PC-9 (cell line): ENCODE measurements at regions not wholly inside any gene's neighbourhood (a gene's known extent, or its start where the extent isn't known, plus 50 kb on each side); places are given as distances from the start of the nearest gene placed in this dataset.

Source experiments
- BruUV-seq: library from RNA; stranded (reverse); fragments of 400-500 nt; replicated peaks from 2 replicates; lab custom pipeline; 2021; lab: Mats Ljungman, UMichigan
- CTCF ChIA-PET: fragments of 300-600 bp; sonication (Branson Sonifier 250); formaldehyde crosslinking; loops from one replicate; lab custom pipeline; 2022; ENCODE audit warnings: antibody characterized with exemption; lab: Charles Lee
- POLR2A ChIA-PET: fragments of 300-600 bp; sonication (Branson Sonifier 250); formaldehyde crosslinking; loops from one replicate; lab custom pipeline; 2022; ENCODE audit warnings: antibody characterized with exemption; ENCODE audit not compliant: unreplicated experiment; lab: Charles Lee
- DNase-seq, 2 experiments: peaks; one replicate each; pipeline versions ENCODE4 v3.0.0 to v3.0.0-alpha.2; 2015 to 2022; ENCODE audit warnings: mixed read lengths in 1 of 2
- H2AFZ ChIP-seq: fragments of 200-600 bp; sonication (generic); 2 replicates; pipeline ENCODE4 v1.8.1; 2017; ENCODE audit warnings: antibody characterized with exemption
- H3F3A ChIP-seq: fragments of 200-600 bp; sonication (generic); 2 replicates; pipeline ENCODE4 v1.8.1; 2017; ENCODE audit warnings: antibody characterized with exemption, mild to moderate bottlenecking, low read depth; ENCODE audit not compliant: insufficient read depth
- H3K27ac ChIP-seq: fragments of 200-600 bp; sonication (generic); 2 replicates; pipeline ENCODE4 v1.6.1; 2016; ENCODE audit warnings: mixed run types
- H3K27me3 ChIP-seq: fragments of 200-600 bp; sonication (generic); 2 replicates; pipeline ENCODE4 v1.6.1; 2016; ENCODE audit warnings: low read depth, mixed run types; ENCODE audit not compliant: insufficient read depth
- H3K36me3 ChIP-seq: fragments of 200-600 bp; sonication (generic); 2 replicates; pipeline ENCODE4 v1.6.1; 2016; ENCODE audit warnings: low read depth, mixed run types
- H3K4me1 ChIP-seq: fragments of 200-600 bp; sonication (generic); replicated peaks from 2 replicates; pipeline ENCODE4 v1.6.1; 2016; ENCODE audit warnings: mixed run types; ENCODE audit not compliant: insufficient read depth
- H3K4me2 ChIP-seq: fragments of 200-600 bp; sonication (generic); 2 replicates; pipeline ENCODE4 v1.6.1; 2017; ENCODE audit warnings: mixed run types
- H3K4me3 ChIP-seq: fragments of 200-600 bp; sonication (generic); 2 replicates; pipeline ENCODE4 v1.6.1; 2016; ENCODE audit warnings: mixed run types
- H3K79me2 ChIP-seq: fragments of 200-600 bp; sonication (generic); 2 replicates; pipeline ENCODE4 v1.6.1; 2017; ENCODE audit warnings: low read depth, mixed run types
- H3K9me2 ChIP-seq: fragments of 200-600 bp; sonication (generic); 2 replicates; pipeline ENCODE4 v1.8.1; 2017; ENCODE audit warnings: mild to moderate bottlenecking; ENCODE audit not compliant: insufficient read depth
- H3K9me3 ChIP-seq: fragments of 200-600 bp; sonication (generic); 2 replicates; pipeline ENCODE4 v1.8.1; 2016; ENCODE audit warnings: low read depth; ENCODE audit not compliant: insufficient read depth
- H4K20me1 ChIP-seq: fragments of 200-600 bp; sonication (generic); 2 replicates; pipeline ENCODE4 v1.8.1; 2017; ENCODE audit not compliant: insufficient read depth
- CTCF ChIP-seq: fragments of 200-600 bp; sonication (generic); conservative IDR thresholded peaks from 2 replicates; pipeline ENCODE4 v1.6.1; 2017; ENCODE audit warnings: mixed run types, antibody characterized with exemption, mild to moderate bottlenecking, moderate library complexity
- EZH2 ChIP-seq: fragments of 200-600 bp; sonication (generic); IDR thresholded peaks from 2 replicates; pipeline ENCODE4 v1.8.0; 2017; ENCODE audit warnings: antibody characterized with exemption, low read depth
- intact Hi-C: fragments of 100-400 bp; cut with micrococcal nuclease; formaldehyde crosslinking; loops from one replicate; pipeline ENCODE4 v1.10.0; 2022; ENCODE audit not compliant: unreplicated experiment

DNA sequence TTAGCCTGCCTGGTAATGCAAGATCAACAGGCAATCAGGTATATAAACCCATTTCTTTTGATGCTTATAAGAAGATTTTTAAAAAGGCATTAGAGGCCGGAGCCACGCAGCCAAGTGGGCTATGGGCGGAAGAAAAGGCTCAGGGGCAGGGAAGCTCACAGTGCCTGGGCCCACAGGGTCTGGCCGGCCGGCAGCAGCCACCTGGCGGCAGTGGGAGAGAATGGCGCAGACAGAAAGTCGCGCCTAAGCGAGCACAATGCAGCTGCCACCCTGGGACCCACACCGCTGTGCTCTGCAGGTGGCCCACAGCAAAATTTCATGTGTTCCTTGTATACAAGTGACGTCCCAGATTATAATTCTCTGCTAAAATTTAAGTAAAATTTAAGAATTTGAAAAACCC lies 448.6 kb upstream of the RASGRP1 start:
- H2AFZ ChIP-seq = no peak overlapping the region
- H3K27me3 ChIP-seq = no peaks in the 10 kb centered on the region
- H3K4me1 ChIP-seq = no peaks in the 10 kb centered on the region
- no peaks in the 10 kb centered on the region; the same call in 1 of the 2 replicates for H3K9me2 ChIP-seq
- no peak overlapping the region for H3K4me2 ChIP-seq
- CTCF ChIA-PET = no interaction called here
- no peaks in the 10 kb centered on the region for H3F3A ChIP-seq
- no peaks in the 10 kb centered on the region for H4K20me1 ChIP-seq
- no peak for DNase-seq
- no peak overlapping the region for H3K27ac ChIP-seq
- H3K9me3 ChIP-seq = peaks cover 12% of the 10 kb centered on the region
- no TSS peak for BruUV-seq
- POLR2A ChIA-PET = interaction anchor here (0.7 kb wide), 1 partner anchor 813 kb away, joined by 3 read pairs; no protein-coding TSS in a partner anchor
- no peak overlapping the region for H3K4me3 ChIP-seq
- TF ChIP-seq CTCF (no peak), EZH2 (no peak)
- intact Hi-C loops = no loop called here
- no peaks in the 10 kb centered on the region for H3K36me3 ChIP-seq
- no peaks in the 10 kb centered on the region for H3K79me2 ChIP-seq

DNA sequence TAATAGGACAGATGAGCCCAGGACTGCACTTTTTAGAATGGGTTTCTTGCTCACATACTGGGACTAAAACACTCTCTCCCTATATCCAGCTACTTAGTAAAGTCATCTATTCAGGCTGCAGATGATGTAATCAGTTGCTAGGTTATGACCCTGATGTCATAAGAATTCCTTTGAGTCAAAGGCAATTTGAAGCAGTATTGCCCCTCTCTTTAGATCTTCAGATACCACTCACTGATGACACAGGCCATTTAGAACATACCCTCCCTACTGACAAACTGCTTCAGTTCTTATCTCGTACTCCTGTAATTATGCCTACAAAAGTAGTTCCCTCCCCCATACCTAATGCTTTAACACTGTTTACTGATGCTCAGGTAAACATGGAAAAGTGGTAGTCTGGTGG lies 450.1 kb upstream of the RASGRP1 start:
- Histone ChIP-seq H3K4me1 (no peaks in the 10 kb centered on the region), H3K4me3 (no peak overlapping the region), H4K20me1 (no peaks in the 10 kb centered on the region), H3K36me3 (no peaks in the 10 kb centered on the region), H2AFZ (no peak overlapping the region), H3K9me2 (no peaks in the 10 kb centered on the region), H3K79me2 (no peaks in the 10 kb centered on the region), H3K27ac (no peak overlapping the region), H3K27me3 (no peaks in the 10 kb centered on the region), H3K4me2 (no peak overlapping the region), H3F3A (no peaks in the 10 kb centered on the region), H3K9me3 (peaks cover 4% of the 10 kb centered on the region; the same call in 1 of the 2 replicates)
- BruUV-seq = no TSS peak
- no peak for DNase-seq
- intact Hi-C loops = no loop called here
- no peak for TF ChIP-seq EZH2
- TF ChIP-seq CTCF = no peak
- ChIA-PET POLR2A (no interaction called here), CTCF (no interaction called here)

DNA sequence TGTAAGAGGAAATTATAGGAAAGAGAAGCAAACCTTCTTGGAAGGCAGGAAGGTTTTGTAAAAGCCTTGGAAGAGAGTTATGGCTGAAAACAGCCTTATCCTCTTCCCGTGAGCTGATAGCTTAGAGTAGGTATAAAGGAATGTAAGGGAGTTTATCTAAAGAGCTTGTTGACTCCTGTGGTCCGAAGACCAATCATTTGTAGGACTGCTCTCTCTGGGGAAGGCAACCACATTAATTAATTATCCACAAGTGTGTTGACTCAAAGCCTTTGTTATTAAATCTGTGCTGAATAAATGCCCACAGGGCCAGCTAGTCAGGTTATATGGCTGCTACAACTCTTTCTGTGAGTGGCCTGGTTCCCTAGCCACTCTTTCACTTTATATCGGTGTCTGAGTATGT lies 452.1 kb upstream of the RASGRP1 start:
- intact Hi-C loops = no loop called here
- Histone ChIP-seq H3K9me2 (no peaks in the 10 kb centered on the region), H3K79me2 (no peaks in the 10 kb centered on the region), H3K4me3 (no peak overlapping the region), H3K4me1 (no peaks in the 10 kb centered on the region), H3K36me3 (no peaks in the 10 kb centered on the region), H3K27me3 (no peaks in the 10 kb centered on the region), H3K9me3 (no peaks in the 10 kb centered on the region), H3F3A (no peaks in the 10 kb centered on the region), H4K20me1 (no peaks in the 10 kb centered on the region), H3K4me2 (no peak overlapping the region), H3K27ac (no peak overlapping the region), H2AFZ (no peak overlapping the region)
- DNase-seq = no peak
- ChIA-PET CTCF (no interaction called here), POLR2A (interaction anchor here (0.6 kb wide), 1 partner anchor 119 kb away, joined by 5 read pairs; no protein-coding TSS in a partner anchor)
- TF ChIP-seq EZH2 (no peak), CTCF (no peak)
- BruUV-seq = no TSS peak
